Smooth muscle cell (in vitro differentiated cells): ENCODE measurements at regions not wholly inside any gene's neighbourhood (a gene's known extent, or its start where the extent isn't known, plus 50 kb on each side); places are given as distances from the start of the nearest gene placed in this dataset.

Experiments
- DNase-seq: peaks from one replicate; lab custom pipeline; 2025; ENCODE audit not compliant: unreplicated experiment; lab: John Stamatoyannopoulos, UW
- H2AFZ ChIP-seq: fragments of 200-600 bp; sonication (generic); 2 replicates; pipeline ENCODE4 v1.6.0; 2016; ENCODE audit warnings: antibody characterized with exemption, low read depth, mild to moderate bottlenecking
- H3F3A ChIP-seq: fragments of 200-600 bp; sonication (generic); 2 replicates; pipeline ENCODE4 v1.6.0; 2017; ENCODE audit warnings: antibody characterized with exemption, low read depth
- H3K27ac ChIP-seq: fragments of 200-600 bp; sonication (generic); 2 replicates; pipeline ENCODE4 v1.5.1; 2016; ENCODE audit warnings: low read depth, mild to moderate bottlenecking
- H3K27me3 ChIP-seq: fragments of 200-600 bp; sonication (generic); 2 replicates; pipeline ENCODE4 v1.6.1; 2016; ENCODE audit warnings: low read depth, mild to moderate bottlenecking
- H3K36me3 ChIP-seq: fragments of 200-600 bp; sonication (generic); 2 replicates; pipeline ENCODE4 v1.5.1; 2016; ENCODE audit warnings: low read depth
- H3K4me1 ChIP-seq: fragments of 200-600 bp; sonication (generic); 2 replicates; pipeline ENCODE4 v1.5.1; 2016; ENCODE audit warnings: low read depth
- H3K4me2 ChIP-seq: fragments of 200-600 bp; sonication (generic); 2 replicates; pipeline ENCODE4 v1.6.0; 2016; ENCODE audit warnings: mild to moderate bottlenecking
- H3K4me3 ChIP-seq: fragments of 200-600 bp; sonication (generic); 2 replicates; pipeline ENCODE4 v1.5.1; 2016; ENCODE audit warnings: mild to moderate bottlenecking
- H3K79me2 ChIP-seq: fragments of 200-600 bp; sonication (generic); 2 replicates; pipeline ENCODE4 v1.6.0; 2016; ENCODE audit warnings: low read depth, mild to moderate bottlenecking
- H3K9ac ChIP-seq: fragments of 200-600 bp; sonication (generic); 2 replicates; pipeline ENCODE4 v1.6.0; 2016; ENCODE audit warnings: low read depth
- H3K9me3 ChIP-seq: fragments of 200-600 bp; sonication (generic); replicated peaks from 2 replicates; pipeline ENCODE4 v1.5.1; 2016; ENCODE audit warnings: low read depth
- H4K20me1 ChIP-seq: fragments of 200-600 bp; sonication (generic); 2 replicates; pipeline ENCODE4 v1.6.0; 2016; ENCODE audit warnings: low read depth
- WGBS: methylation state at CpG from one replicate; pipeline ENCODE4 v1.1.7; 2016; ENCODE audit warnings: low lambda C conversion rate; 5-methylcytosine and 5-hydroxymethylcytosine counted together
- TF ChIP-seq, protein P1 (sequence below): fragments of 200-600 bp; sonication (generic); IDR thresholded peaks from 2 replicates; pipeline ENCODE4 v1.5.1; 2017; ENCODE audit warnings: borderline replicate concordance, mild to moderate bottlenecking, antibody characterized with exemption; ENCODE audit not compliant: insufficient read depth, poor library complexity, severe bottlenecking

DNA sequence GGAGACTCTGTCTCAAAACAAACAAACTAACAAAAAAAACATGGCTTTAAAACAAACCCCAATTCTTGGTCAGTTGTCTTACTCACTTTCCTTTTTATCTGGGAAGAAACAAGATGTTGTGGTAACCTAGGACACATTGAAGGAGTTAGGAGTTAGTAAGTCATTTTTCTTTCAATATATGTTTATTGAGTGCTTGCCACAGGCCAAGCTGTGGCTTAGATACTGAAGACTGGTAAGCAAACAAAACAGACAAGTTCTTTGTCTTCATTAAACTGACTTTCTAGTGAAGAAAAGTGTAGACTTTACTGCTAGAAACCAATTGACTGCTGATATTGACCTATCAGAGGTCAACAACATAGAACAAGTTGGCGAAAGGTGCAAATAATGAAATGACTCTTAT lies 1228.3 kb upstream of the FAM98A start:
- Histone ChIP-seq H3F3A (no peaks in the 10 kb centered on the region), H3K27me3 (no peaks in the 10 kb centered on the region), H3K4me3 (no peak overlapping the region), H3K9me3 (no peaks in the 10 kb centered on the region), H3K36me3 (no peaks in the 10 kb centered on the region), H3K79me2 (no peaks in the 10 kb centered on the region), H2AFZ (no peak overlapping the region), H3K27ac (no peak overlapping the region), H3K4me2 (no peak overlapping the region), H4K20me1 (no peaks in the 10 kb centered on the region), H3K4me1 (no peaks in the 10 kb centered on the region), H3K9ac (no peak overlapping the region)
- TF ChIP-seq, protein P1, sequence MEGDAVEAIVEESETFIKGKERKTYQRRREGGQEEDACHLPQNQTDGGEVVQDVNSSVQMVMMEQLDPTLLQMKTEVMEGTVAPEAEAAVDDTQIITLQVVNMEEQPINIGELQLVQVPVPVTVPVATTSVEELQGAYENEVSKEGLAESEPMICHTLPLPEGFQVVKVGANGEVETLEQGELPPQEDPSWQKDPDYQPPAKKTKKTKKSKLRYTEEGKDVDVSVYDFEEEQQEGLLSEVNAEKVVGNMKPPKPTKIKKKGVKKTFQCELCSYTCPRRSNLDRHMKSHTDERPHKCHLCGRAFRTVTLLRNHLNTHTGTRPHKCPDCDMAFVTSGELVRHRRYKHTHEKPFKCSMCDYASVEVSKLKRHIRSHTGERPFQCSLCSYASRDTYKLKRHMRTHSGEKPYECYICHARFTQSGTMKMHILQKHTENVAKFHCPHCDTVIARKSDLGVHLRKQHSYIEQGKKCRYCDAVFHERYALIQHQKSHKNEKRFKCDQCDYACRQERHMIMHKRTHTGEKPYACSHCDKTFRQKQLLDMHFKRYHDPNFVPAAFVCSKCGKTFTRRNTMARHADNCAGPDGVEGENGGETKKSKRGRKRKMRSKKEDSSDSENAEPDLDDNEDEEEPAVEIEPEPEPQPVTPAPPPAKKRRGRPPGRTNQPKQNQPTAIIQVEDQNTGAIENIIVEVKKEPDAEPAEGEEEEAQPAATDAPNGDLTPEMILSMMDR = no peak
- 93% methylated on average over 1 of the region's 1 CpG for WGBS
- DNase-seq = no peak

DNA sequence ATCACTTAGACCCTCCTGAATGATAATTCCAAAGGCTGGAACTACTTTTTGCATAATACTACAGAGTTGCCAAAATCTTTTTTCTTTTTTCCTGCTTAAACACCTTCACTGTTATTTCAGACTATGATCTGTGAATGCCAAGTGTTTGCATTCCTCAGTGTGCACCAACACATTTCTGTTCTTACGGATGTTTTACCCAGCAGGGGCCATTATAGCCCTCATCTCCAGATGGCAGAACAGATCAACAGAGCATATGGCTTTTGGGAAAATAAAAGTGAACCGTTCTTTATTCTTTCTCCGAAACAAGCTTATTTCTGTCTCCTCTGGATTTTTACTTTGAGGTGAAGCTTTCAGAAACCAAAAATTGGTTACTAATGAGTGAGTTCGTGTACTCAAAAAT lies 1226.6 kb upstream of the FAM98A start:
- Histone ChIP-seq H3K4me3 (no peak overlapping the region), H3K9ac (no peak overlapping the region), H3F3A (no peaks in the 10 kb centered on the region), H3K36me3 (no peaks in the 10 kb centered on the region), H3K4me1 (no peaks in the 10 kb centered on the region), H3K79me2 (no peaks in the 10 kb centered on the region), H3K27me3 (no peaks in the 10 kb centered on the region), H2AFZ (no peak overlapping the region), H3K9me3 (no peaks in the 10 kb centered on the region), H3K4me2 (no peak overlapping the region), H4K20me1 (no peaks in the 10 kb centered on the region), H3K27ac (no peak overlapping the region)
- DNase-seq = no peak
- TF ChIP-seq, protein P1 = no peak
- WGBS = 92% methylated on average over 4 of the region's 4 CpGs

DNA sequence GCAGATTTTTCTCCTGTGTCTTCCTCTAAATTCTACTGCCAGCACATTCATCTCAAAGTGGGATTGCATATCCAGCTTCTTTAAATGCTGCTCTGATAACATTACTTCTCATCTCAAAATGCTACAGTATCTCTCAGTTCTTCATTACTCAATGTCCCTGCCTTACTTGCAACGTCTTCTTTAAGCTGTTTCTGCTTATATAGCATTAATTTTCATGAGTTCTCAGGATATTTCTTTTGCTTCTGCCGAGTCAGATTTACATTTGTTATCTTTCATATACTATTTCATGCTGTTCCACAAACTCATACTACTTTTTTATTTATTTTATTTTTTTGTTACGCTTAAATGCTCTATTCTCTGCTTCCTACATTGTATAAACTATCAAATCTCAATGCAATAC lies 1223.5 kb upstream of the FAM98A start:
- TF ChIP-seq, protein P1 = no peak
- Histone ChIP-seq H3K9me3 (no peaks in the 10 kb centered on the region), H3K27me3 (no peaks in the 10 kb centered on the region), H3K36me3 (no peaks in the 10 kb centered on the region), H3K79me2 (no peaks in the 10 kb centered on the region), H3K4me3 (no peak overlapping the region), H3K4me2 (no peak overlapping the region), H4K20me1 (no peaks in the 10 kb centered on the region), H3K4me1 (no peaks in the 10 kb centered on the region), H3F3A (no peaks in the 10 kb centered on the region), H2AFZ (no peak overlapping the region), H3K9ac (no peak overlapping the region), H3K27ac (no peak overlapping the region)
- DNase-seq = no peak
- WGBS = 81% methylated on average over 3 of the region's 3 CpGs

DNA sequence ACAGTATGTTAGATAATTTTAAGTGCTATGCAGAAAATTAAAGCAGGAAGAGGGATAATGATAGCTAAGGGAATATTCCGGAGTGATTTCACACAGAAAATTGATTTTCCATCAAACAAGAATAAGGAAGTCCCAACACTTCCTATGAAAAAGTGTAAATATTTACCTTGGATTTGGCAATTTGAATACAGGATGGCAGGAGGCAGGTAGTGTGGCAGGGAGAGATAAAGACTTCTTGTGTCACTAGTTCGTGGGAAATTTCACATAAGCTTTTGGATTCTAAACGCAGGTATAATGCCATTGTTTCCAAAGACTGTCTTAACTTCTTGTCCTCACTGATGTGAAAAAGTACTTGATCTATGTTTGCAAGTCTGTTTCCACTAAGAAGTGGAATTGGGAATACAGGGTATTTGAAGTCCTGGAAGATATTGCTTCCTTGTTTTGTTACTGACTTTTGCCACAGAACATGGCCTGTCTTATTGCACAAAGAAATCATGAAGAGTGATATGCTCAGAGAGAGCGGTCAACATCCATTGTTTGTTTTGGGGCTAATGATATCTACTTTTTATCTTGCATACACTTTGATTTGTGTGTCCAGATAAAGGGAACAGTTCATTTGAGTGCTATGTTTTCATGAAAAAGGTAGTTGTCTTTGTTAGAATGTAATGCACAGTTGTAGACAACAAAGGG lies 1216.1 kb upstream of the FAM98A start:
- Histone ChIP-seq H3K27ac (no peak overlapping the region), H2AFZ (no peak overlapping the region), H3K36me3 (no peaks in the 10 kb centered on the region), H3F3A (no peaks in the 10 kb centered on the region), H3K4me1 (no peaks in the 10 kb centered on the region), H3K4me2 (no peak overlapping the region), H3K9me3 (no peaks in the 10 kb centered on the region), H3K9ac (no peak overlapping the region), H3K79me2 (no peaks in the 10 kb centered on the region), H3K4me3 (no peak overlapping the region), H4K20me1 (no peaks in the 10 kb centered on the region), H3K27me3 (no peaks in the 10 kb centered on the region)
- TF ChIP-seq, protein P1 = no peak
- 89% methylated on average over 4 of the region's 4 CpGs for WGBS
- no peak for DNase-seq
